ENCODE measurements at regions not wholly inside any gene's neighbourhood (a gene's known extent, or its start where the extent isn't known, plus 50 kb on each side); places are given as distances from the start of the nearest gene placed in this dataset.

- TF ChIP-seq UBTF (CRISPR knock-in tag; IDR thresholded peaks at IDR 0.05) (peak; percentile 4; the same call in 1 of the 2 replicates), ZNF691 (CRISPR knock-in tag; IDR thresholded peaks at IDR 0.05; ENCODE audit: borderline replicate concordance, low read depth) (peak; percentile 33; the same call in 1 of the 2 replicates)
Measured at GRCh38 chr12:107318806-107319532, 225.6 kb upstream of the CRY1 start (continued).

GRCh38 chr12:107319533-107320032 is 226.2 kb upstream of the CRY1 start:
- Histone ChIP-seq H3K36me3 (replicated peaks in 1 of 2; ENCODE audit: control insufficient read depth in 1 of 2, insufficient read depth in 2 of 2, low read length in 2 of 2) (no peaks in the 10 kb centered on the region), H3K79me2 (ENCODE audit: insufficient read depth, low read length) (peaks cover 15% of the 10 kb centered on the region), H3K4me1 (ENCODE audit: insufficient read depth, low read length) (peaks cover 18% of the 10 kb centered on the region; the same call in 1 of the 2 replicates), H3K27me3 (ENCODE audit: control insufficient read depth in 1 of 2, insufficient read depth in 2 of 2, low read length in 2 of 2) (peaks cover 1 to 8% of the 10 kb centered on the region in 2 experiments; a peak in 2 of 5 replicates), H3K27ac (ENCODE audit: extremely low read length, insufficient read depth, low read length) (peak overlapping the region; percentile 24), H3K4me2 (ENCODE audit: low read depth, low read length) (peak overlapping the region; percentile 94), H3K9me3 (ENCODE audit: low read length) (no peaks in the 10 kb centered on the region), H4K20me1 (ENCODE audit: insufficient read depth, low read length) (no peaks in the 10 kb centered on the region), H2AFZ (ENCODE audit: low read length) (no peak overlapping the region), H3K4me3 (replicated peaks in 1 of 3; ENCODE audit: insufficient read depth in 1 of 3, low read depth in 2 of 3, low read length in 3 of 3) (peak overlapping the region; percentile 76 to 89 (median 82)), H3K9ac (ENCODE audit: insufficient read depth, low read depth, low read length) (peak overlapping the region; percentile 60)
- intact Hi-C loops (cut with micrococcal nuclease; ENCODE audit: unreplicated experiment), result loop anchor here (2.0 to 5.0 kb wide), 3 partner anchors 33 to 288 kb away; no protein-coding TSS in a partner anchor
- ChIA-PET CTCF (ENCODE audit: low intra/inter-chr PET ratio, low total read pairs) (no interaction called here), POLR2A (interaction anchor here (1.0 to 2.4 kb wide), 4 partner anchors 25 to 37 kb away, joined by 3 to 9 read pairs (median 6); no protein-coding TSS in a partner anchor)
- TF ChIP-seq ZFY (CRISPR knock-in tag; IDR thresholded peaks at IDR 0.05), result peak; percentile 33; the same call in 1 of the 2 replicates
- peak; percentile 6; the same call in 1 of the 2 replicates for TF ChIP-seq PHF8 (CRISPR knock-in tag; IDR thresholded peaks at IDR 0.05)
- TF ChIP-seq PAWR (CRISPR knock-in tag; IDR thresholded peaks at IDR 0.05; ENCODE audit: borderline replicate concordance), result no peak
- peak; percentile 3; the same call in 1 of the 2 replicates for TF ChIP-seq ZNF687 (CRISPR knock-in tag; IDR thresholded peaks at IDR 0.05)
- in situ Hi-C loops (cut with HindIII; ENCODE audit: extremely low pct_ligation_motif_present, low pct_unique_long_range_greater_than_20kb), result loop anchor here (5.0 kb wide), 2 partner anchors 83 to 187 kb away; no protein-coding TSS in a partner anchor
- DNase-seq (ENCODE audit: low spot score) (no peak), ATAC-seq (no peak; the same call in 2 of the 3 replicates), FAIRE-seq (no peak)
- no TSS peak for BruUV-seq (replicated peaks)
- WGBS (ENCODE audit: low lambda C conversion rate), result 46% methylated on average over 15 of the region's 60 CpGs
